Right lobe of liver (tissue), 6 donors: ENCODE measurements at regions not wholly inside any gene's neighbourhood (a gene's known extent, or its start where the extent isn't known, plus 50 kb on each side); places are given as distances from the start of the nearest gene placed in this dataset.

ENCODE experiments used
- ATAC-seq, 4 donors: fragments of 200-7000 bp; cut with Tn5 transposase; one replicate each; pipeline ENCODE4 v1.9.1; 2020; ENCODE audit warnings: mild to moderate bottlenecking in 4 of 4, moderate library complexity in 4 of 4
- DNase-seq, 3 donors: peaks; one replicate each; pipeline ENCODE4 v3.0.0-alpha.2; 2020
- H3K27ac ChIP-seq, 3 donors: fragments of 200-600 bp; one replicate each; pipeline ENCODE4 v1.8.0; 2022
- H3K27me3 ChIP-seq, 2 donors: fragments of 200-600 bp; one replicate each; pipeline ENCODE4 v1.8.0; 2022
- H3K36me3 ChIP-seq, 4 donors: fragments of 200-600 bp; sonication (generic) in 1 of 4; one replicate each; pipeline versions ENCODE4 v1.5.1 to v1.8.0; 2017 to 2022; ENCODE audit warnings: control low read depth in 1 of 4
- H3K4me1 ChIP-seq, 4 donors: fragments of 200-600 bp; sonication (generic) in 1 of 4; one replicate each; pipeline versions ENCODE4 v1.5.1 to v1.8.0; 2017 to 2022; ENCODE audit warnings: control low read depth in 1 of 4
- H3K4me3 ChIP-seq, 3 donors: fragments of 200-600 bp; one replicate each; pipeline ENCODE4 v1.8.0; 2022
- H3K9me3 ChIP-seq, 4 donors: fragments of 200-600 bp; sonication (generic) in 1 of 4; one replicate each; pipeline versions ENCODE4 v1.5.1 to v1.8.0; 2017 to 2022; ENCODE audit warnings: control low read depth in 1 of 4
- POLR2A ChIP-seq: fragments of 450-650 bp; IDR thresholded peaks from one replicate; pipeline ENCODE4 v1.6.1; 2017; ENCODE audit warnings: antibody characterized with exemption, mild to moderate bottlenecking
- WGBS: methylation state at CpG from one replicate; pipeline ENCODE4 v1.1.6; 2018; ENCODE audit warnings: low coverage, low lambda C conversion rate; ENCODE audit not compliant: insufficient coverage; ENCODE audit errors: missing lambda C conversion rate; 5-methylcytosine and 5-hydroxymethylcytosine counted together
- intact Hi-C, 2 donors: fragments of 100-400 bp; cut with DNase I; formaldehyde crosslinking; loops; one replicate each; pipeline versions ENCODE4 v1.11.2 to v1.14.1; 2022
- TF ChIP-seq, protein P1 (sequence below), 4 donors: fragments of 200-600 bp in 3 of 4; fragments of 450-650 bp in 1 of 4; IDR thresholded peaks; one replicate each; pipeline versions ENCODE4 v1.5.1 to v1.8.0; 2016 to 2022; ENCODE audit warnings: antibody characterized with exemption in 4 of 4, mild to moderate bottlenecking in 2 of 4
- donor health status: DM: no; HTN: yes; CAD: no.
- donor health status: DM: no; HTN: no; CAD: no.
- donor health status: DM: no; HTN: no; CAD: no.
- donor health status: DM: no; HTN: yes; CAD: no.
- donor health status: DM: no; HTN: yes; CAD: no.

DNA sequence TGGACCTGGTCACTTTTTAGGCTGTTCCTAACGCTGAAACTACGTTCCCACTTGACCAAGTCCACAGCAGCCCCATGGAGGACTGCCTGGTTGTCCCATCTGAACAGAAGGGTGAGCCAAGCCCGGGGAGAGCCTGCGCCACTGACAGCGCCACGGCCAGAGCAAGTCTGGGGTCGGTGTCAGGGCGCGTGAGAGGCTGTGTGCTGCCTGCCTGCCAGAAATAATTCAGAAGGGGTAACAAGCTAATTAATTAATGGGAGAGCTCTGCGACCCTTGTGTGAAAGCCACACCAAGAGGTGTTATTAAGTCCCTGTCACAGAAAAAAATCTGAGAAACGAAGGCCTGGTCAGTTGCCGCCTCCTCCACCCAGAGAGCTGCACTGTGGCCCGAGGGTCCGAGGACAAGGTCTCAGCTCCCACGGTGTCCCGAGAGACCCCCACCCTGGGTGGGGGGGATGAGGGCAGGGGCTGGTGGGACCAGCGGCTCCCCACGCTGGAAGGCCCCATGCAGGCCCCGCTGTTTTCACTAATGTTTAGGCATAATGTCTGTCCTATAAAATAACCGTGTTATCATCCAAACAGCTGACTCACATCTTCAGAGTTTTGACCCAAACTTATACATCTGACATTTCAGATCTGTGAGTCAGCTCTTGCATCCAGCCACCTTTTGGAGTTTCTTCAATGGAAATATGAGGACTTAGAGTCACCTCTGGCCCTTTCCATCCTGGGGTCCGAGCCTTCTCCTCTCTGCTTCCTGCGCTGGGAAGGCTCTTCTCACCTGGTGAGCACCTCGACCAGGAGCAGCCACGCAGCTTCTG lies 58.5 kb downstream of the DLL1 start:
- Histone ChIP-seq H3K27me3 (no peaks in the 10 kb centered on the region), H3K4me3 (no peak overlapping the region), H3K4me1 (no peaks in the 10 kb centered on the region), H3K36me3 (no peaks in the 10 kb centered on the region), H3K9me3 (no peaks in the 10 kb centered on the region), H3K27ac (no peak overlapping the region)
- DNase-seq (peak in 1 of 3 donors; percentile 32), ATAC-seq (no peak)
- WGBS, result 91% methylated on average over 7 of the region's 24 CpGs
- intact Hi-C loops, result no loop called here
- TF ChIP-seq POLR2A, result no peak
- TF ChIP-seq, protein P1, sequence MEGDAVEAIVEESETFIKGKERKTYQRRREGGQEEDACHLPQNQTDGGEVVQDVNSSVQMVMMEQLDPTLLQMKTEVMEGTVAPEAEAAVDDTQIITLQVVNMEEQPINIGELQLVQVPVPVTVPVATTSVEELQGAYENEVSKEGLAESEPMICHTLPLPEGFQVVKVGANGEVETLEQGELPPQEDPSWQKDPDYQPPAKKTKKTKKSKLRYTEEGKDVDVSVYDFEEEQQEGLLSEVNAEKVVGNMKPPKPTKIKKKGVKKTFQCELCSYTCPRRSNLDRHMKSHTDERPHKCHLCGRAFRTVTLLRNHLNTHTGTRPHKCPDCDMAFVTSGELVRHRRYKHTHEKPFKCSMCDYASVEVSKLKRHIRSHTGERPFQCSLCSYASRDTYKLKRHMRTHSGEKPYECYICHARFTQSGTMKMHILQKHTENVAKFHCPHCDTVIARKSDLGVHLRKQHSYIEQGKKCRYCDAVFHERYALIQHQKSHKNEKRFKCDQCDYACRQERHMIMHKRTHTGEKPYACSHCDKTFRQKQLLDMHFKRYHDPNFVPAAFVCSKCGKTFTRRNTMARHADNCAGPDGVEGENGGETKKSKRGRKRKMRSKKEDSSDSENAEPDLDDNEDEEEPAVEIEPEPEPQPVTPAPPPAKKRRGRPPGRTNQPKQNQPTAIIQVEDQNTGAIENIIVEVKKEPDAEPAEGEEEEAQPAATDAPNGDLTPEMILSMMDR (IDR thresholded peaks at IDR 0.05), result no peak

GRCh38 chr6:170231293-170232185 lies 59.3 kb downstream of the DLL1 start:
- WGBS, result 69% methylated on average over 5 of the region's 22 CpGs
- ATAC-seq, result no peak
- TF ChIP-seq, protein P1 (IDR thresholded peaks at IDR 0.05), result no peak
- no peak for TF ChIP-seq POLR2A
- intact Hi-C loops, result no loop called here
- Histone ChIP-seq H3K4me3 (no peak overlapping the region), H3K4me1 (peaks cover 0 to 2% (median 0%) of the 10 kb centered on the region in 4 donors), H3K27me3 (no peaks in the 10 kb centered on the region), H3K36me3 (no peaks in the 10 kb centered on the region), H3K9me3 (no peaks in the 10 kb centered on the region), H3K27ac (no peak overlapping the region)
- peak in 1 of 3 donors; percentile 22 for DNase-seq

DNA sequence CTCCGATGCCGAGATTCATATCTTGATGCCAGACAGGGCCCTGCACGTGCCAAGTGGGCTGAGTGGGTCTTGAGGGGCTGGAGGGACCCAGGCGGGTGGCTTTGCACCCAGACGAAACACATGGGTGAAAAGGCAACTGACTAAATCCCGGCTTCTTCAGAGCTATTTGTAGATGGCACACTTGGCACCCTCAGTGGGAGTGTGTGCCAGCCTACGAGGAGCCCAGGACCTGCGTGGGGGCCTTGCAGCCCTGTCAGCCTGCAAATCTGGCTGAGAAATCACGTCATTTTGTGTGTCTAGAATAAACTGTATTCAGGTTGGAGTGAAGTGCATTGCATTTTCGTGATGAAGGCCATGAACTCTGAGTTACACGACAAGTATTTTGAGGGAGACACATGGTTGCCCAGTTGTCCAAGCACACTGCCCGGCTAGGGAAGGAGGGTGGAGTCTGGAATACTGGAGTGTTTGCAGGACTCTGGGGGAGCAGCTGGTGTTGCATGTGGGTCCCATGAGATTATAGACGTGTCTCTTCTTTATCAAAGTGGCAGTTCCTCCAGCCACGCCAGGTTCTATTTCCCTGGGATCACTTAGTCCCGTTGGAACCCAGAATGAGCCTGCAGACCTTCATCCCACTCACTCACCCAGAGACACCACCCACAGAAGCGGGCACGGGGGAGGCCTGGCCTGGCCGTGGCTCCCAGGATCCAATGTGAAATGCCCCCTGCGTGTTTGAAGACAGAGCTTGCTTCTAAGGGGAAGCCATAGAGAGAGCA lies 60.2 kb downstream of the DLL1 start:
- Histone ChIP-seq H3K36me3 (no peaks in the 10 kb centered on the region), H3K27ac (no peak overlapping the region), H3K4me1 (peaks cover 0 to 10% (median 1%) of the 10 kb centered on the region in 4 donors), H3K9me3 (no peaks in the 10 kb centered on the region), H3K4me3 (no peak overlapping the region), H3K27me3 (no peaks in the 10 kb centered on the region)
- TF ChIP-seq, protein P1 (IDR thresholded peaks at IDR 0.05), result no peak
- no peak for TF ChIP-seq POLR2A
- DNase-seq, result peak in 2 of 3 donors; percentile 1 to 42
- WGBS, result 73% methylated on average over 7 of the region's 19 CpGs
- ATAC-seq, result no peak
- intact Hi-C loops, result no loop called here

DNA sequence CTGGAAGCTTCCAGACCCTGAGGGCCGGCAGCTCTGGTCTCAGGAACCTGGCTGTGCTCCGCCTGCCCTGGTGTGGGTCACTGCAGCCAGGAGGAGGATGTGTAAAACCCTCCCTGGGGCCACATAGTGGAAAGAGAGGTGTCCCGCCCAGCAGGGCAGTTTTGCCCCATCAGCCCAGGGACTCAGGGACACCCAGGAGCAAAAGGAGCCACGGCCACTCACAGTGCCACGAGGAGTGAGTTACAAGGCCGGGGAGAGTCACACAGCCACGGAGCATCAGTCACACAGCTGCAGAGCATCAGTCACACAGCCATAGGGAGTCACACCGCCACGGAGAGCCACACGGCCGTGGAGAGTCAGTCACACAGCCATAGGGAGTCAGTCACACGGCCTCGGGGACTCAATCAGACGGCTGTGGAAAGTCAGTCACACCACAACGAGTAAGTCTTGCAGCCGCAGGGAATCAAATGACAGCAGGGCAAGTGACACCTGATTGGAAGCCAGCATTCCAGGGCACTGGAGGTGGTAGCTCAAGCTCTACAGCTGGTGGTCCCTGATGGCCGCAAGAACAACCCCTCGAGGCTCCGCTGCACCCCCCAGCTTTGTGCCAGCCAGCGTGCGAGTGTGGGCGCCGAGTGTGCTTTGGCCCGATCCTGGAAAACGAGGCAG lies 60.9 kb downstream of the DLL1 start:
- H3K27me3 ChIP-seq, result no peaks in the 10 kb centered on the region
- no peak for TF ChIP-seq POLR2A
- TF ChIP-seq, protein P1 (IDR thresholded peaks at IDR 0.05), result no peak
- no peaks in the 10 kb centered on the region for H3K9me3 ChIP-seq
- ATAC-seq, result no peak
- peak in 1 of 3 donors; percentile 25 for DNase-seq
- H3K4me3 ChIP-seq, result no peak overlapping the region
- H3K27ac ChIP-seq, result no peak overlapping the region
- no peaks in the 10 kb centered on the region for H3K36me3 ChIP-seq
- 41% methylated on average over 4 of the region's 25 CpGs for WGBS
- intact Hi-C loops, result loop anchor here in 1 of 2 donors (10.0 kb wide), 1 partner anchor 55 kb away; no protein-coding TSS in a partner anchor
- peaks cover 0 to 16% (median 5%) of the 10 kb centered on the region in 4 donors for H3K4me1 ChIP-seq
